Activated T-cell treated with anti-CD3 and anti-CD28 coated beads for 4 hours (primary cell): ENCODE measurements at regions not wholly inside any gene's neighbourhood (a gene's known extent, or its start where the extent isn't known, plus 50 kb on each side); places are given as distances from the start of the nearest gene placed in this dataset.
"Not testable (repeated sequence)": the region's sequence is repeated elsewhere in the genome, so short reads cannot be mapped to it uniquely, and the experiment has no call there.

Experiments
- DNase-seq: peaks from one replicate; pipeline ENCODE4 v3.0.0-alpha.2; 2020

GRCh38 chr14:105742904-105743701 lies 216.7 kb downstream of the TMEM121 start:
- not testable (repeated sequence) for DNase-seq

- DNase-seq, result not testable (repeated sequence)
These were observed 217.9 kb downstream of the TMEM121 start for GRCh38 chr14:105744213-105744787.

GRCh38 chr14:105745433-105746123 lies 219.2 kb downstream of the TMEM121 start:
- DNase-seq, result no peak

- DNase-seq, result no peak
These were observed 219.7 kb downstream of the TMEM121 start for GRCh38 chr14:105746124-105746514.

GRCh38 chr14:105746800-105747502 lies 220.6 kb downstream of the TMEM121 start:
- DNase-seq, result not testable (repeated sequence)

- DNase-seq, result not testable (repeated sequence)
These were observed 221.3 kb downstream of the TMEM121 start for GRCh38 chr14:105747503-105748203.

- DNase-seq, result no peak
These were observed 221.8 kb downstream of the TMEM121 start for GRCh38 chr14:105748204-105748578.

GRCh38 chr14:105748710-105749109 lies 222.3 kb downstream of the TMEM121 start:
- DNase-seq, result not testable (repeated sequence)

GRCh38 chr14:105749870-105750541 lies 223.6 kb downstream of the TMEM121 start:
- not testable (repeated sequence) for DNase-seq

GRCh38 chr14:105751291-105751751 lies 224.9 kb downstream of the TMEM121 start:
- not testable (repeated sequence) for DNase-seq

GRCh38 chr14:105752420-105752819 lies 226.0 kb downstream of the TMEM121 start:
- not testable (repeated sequence) for DNase-seq

- no peak for DNase-seq
These were observed 234.4 kb downstream of the TMEM121 start for GRCh38 chr14:105760691-105761344.

GRCh38 chr14:105761345-105761740 lies 235.0 kb downstream of the TMEM121 start:
- DNase-seq, result not testable (repeated sequence)

- DNase-seq, result no peak
These were observed 235.5 kb downstream of the TMEM121 start for GRCh38 chr14:105761842-105762241.

- DNase-seq, result not testable (repeated sequence)
These were observed 235.9 kb downstream of the TMEM121 start for GRCh38 chr14:105762262-105762661.

- DNase-seq, result not testable (repeated sequence)
These were observed 238.0 kb downstream of the TMEM121 start for GRCh38 chr14:105764254-105764901.

- DNase-seq, result not testable (repeated sequence)
These were observed 238.9 kb downstream of the TMEM121 start for GRCh38 chr14:105765072-105765825.

GRCh38 chr14:105765893-105766614 lies 239.7 kb downstream of the TMEM121 start:
- no peak for DNase-seq

- no peak for DNase-seq
These were observed 240.9 kb downstream of the TMEM121 start for GRCh38 chr14:105767315-105767714.
